A549 (cell line): ENCODE measurements at regions not wholly inside any gene's neighbourhood (a gene's known extent, or its start where the extent isn't known, plus 50 kb on each side); places are given as distances from the start of the nearest gene placed in this dataset.

Experiments
- ATAC-seq, 2 experiments: fragments of 200-7000 bp in 1 of 2; fragments of >200 bp in 1 of 2; cut with Nextera tagmentation in 1 of 2; cut with Tn5 transposase in 1 of 2; 3 replicates each; pipeline versions ENCODE4 v1.8.0 to v1.9.1; 2018 to 2020; ENCODE audit warnings: mild to moderate bottlenecking in 1 of 2, moderate library complexity in 1 of 2
- CTCF ChIA-PET: fragments of 300-600 bp; sonication (Branson Sonifier 250); formaldehyde crosslinking; extraction: SDS; loops from one replicate; lab custom pipeline; 2021; ENCODE audit warnings: antibody characterized with exemption, inconsistent platforms; lab: Yijun Ruan, JAX
- POLR2A ChIA-PET: fragments of 350-600 bp; formaldehyde crosslinking; extraction: SDS; loops from one replicate; lab custom pipeline; 2021; ENCODE audit warnings: antibody characterized with exemption, inconsistent platforms; lab: Yijun Ruan, JAX
- DNase-seq, 2 experiments: peaks; one replicate each; pipeline versions ENCODE4 v3.0.0 to v3.0.0-alpha.2; 2011 to 2016; ENCODE audit warnings: low read depth in 1 of 2, low spot score in 1 of 2
- FAIRE-seq: peaks from 2 replicates; lab custom pipeline; 2011; peaks lifted over from hg19 to GRCh38; lab: Jason Lieb, UNC
- H3K27ac ChIP-seq, 2 experiments: fragments of >200 bp; sonication (Bioruptor Twin); formaldehyde crosslinking; 3 replicates each; pipeline ENCODE4 v1.5.1; 2016 to 2017
- H3K4me1 ChIP-seq: fragments of >200 bp; sonication (Bioruptor Twin); formaldehyde crosslinking; 3 replicates; pipeline ENCODE4 v1.6.1; 2016
- H3K4me2 ChIP-seq: fragments of >200 bp; sonication (Bioruptor Twin); formaldehyde crosslinking; 3 replicates; pipeline ENCODE4 v1.6.1; 2016
- H3K4me3 ChIP-seq: fragments of >200 bp; sonication (Bioruptor Twin); formaldehyde crosslinking; 3 replicates; pipeline ENCODE4 v1.5.1; 2016
- H3K9me3 ChIP-seq: fragments of >200 bp; sonication (Bioruptor Twin); formaldehyde crosslinking; 3 replicates; pipeline ENCODE4 v1.6.1; 2016
- ATOH8 ChIP-seq: fragments of 250-450 bp; sonication (Bioruptor Pico); IDR thresholded peaks from 2 replicates; pipeline ENCODE4 v1.5.0; 2020; ENCODE audit warnings: low read depth, mild to moderate bottlenecking, moderate library complexity
- CBX8 ChIP-seq: fragments of 200-600 bp; sonication (generic); IDR thresholded peaks from 2 replicates; pipeline ENCODE4 v1.6.1; 2016
- E2F6 ChIP-seq: IDR thresholded peaks from 2 replicates; pipeline ENCODE4 v1.6.1; 2012; ENCODE audit warnings: low read depth, borderline replicate concordance
- EHMT2 ChIP-seq: fragments of 200-600 bp; sonication (generic); IDR thresholded peaks from 2 replicates; pipeline ENCODE4 v1.6.1; 2016; ENCODE audit warnings: antibody characterized with exemption, low read depth, mild to moderate bottlenecking, moderate library complexity
- ESRRA ChIP-seq: fragments of 150-350 bp; IDR thresholded peaks from 2 replicates; pipeline ENCODE4 v1.6.1; 2014; ENCODE audit warnings: mild to moderate bottlenecking, low read length, borderline replicate concordance
- FOSL2 ChIP-seq, 2 experiments: fragments of 450-650 bp in 1 of 2; fragments of >200 bp in 1 of 2; sonication (Bioruptor Twin) in 1 of 2; formaldehyde crosslinking; IDR thresholded peaks; 2 replicates each; pipeline versions ENCODE4 v1.5.0 to v1.6.1; 2016 to 2020; ENCODE audit warnings: mild to moderate bottlenecking in 1 of 2, moderate library complexity in 1 of 2
- GATA3 ChIP-seq: IDR thresholded peaks from 2 replicates; pipeline ENCODE4 v1.6.1; 2012; ENCODE audit warnings: borderline replicate concordance
- HEYL ChIP-seq: fragments of 250-450 bp; sonication (Bioruptor Pico); IDR thresholded peaks from 2 replicates; pipeline ENCODE4 v1.8.0; 2021; ENCODE audit warnings: mild to moderate bottlenecking, moderate library complexity
- HOXB5 ChIP-seq: fragments of 250-450 bp; sonication (Bioruptor Pico); IDR thresholded peaks from 2 replicates; pipeline ENCODE4 v1.5.0; 2020; ENCODE audit warnings: mild to moderate bottlenecking, moderate library complexity
- KDM1A ChIP-seq: fragments of 200-600 bp; sonication (generic); IDR thresholded peaks from 2 replicates; pipeline ENCODE4 v1.6.1; 2016; ENCODE audit warnings: low read depth, mild to moderate bottlenecking
- MAFK ChIP-seq: fragments of 450-650 bp; IDR thresholded peaks from 2 replicates; pipeline ENCODE4 v1.6.1; 2014; ENCODE audit not compliant: partially characterized antibody
- MAZ ChIP-seq: fragments of 150-350 bp; IDR thresholded peaks from 2 replicates; pipeline ENCODE4 v1.6.1; 2014; ENCODE audit warnings: antibody characterized with exemption, low read depth, low read length, borderline replicate concordance
- PBX3 ChIP-seq: IDR thresholded peaks from 2 replicates; pipeline ENCODE4 v1.6.1; 2012
- POLR2AphosphoS2 ChIP-seq: conservative IDR thresholded peaks from 2 replicates; pipeline ENCODE4 v1.6.1; 2012; ENCODE audit warnings: low read length, improper control_type of control experiment, inconsistent platforms
- REST ChIP-seq: fragments of 200-600 bp; sonication (generic); IDR thresholded peaks from 2 replicates; pipeline ENCODE4 v1.6.1; 2016; ENCODE audit warnings: antibody characterized with exemption, mild to moderate bottlenecking, moderate library complexity
- ZC3H11A ChIP-seq: fragments of 450-650 bp; IDR thresholded peaks from 2 replicates; pipeline ENCODE4 v1.6.1; 2014; ENCODE audit warnings: antibody characterized with exemption, mild to moderate bottlenecking
- ZNF302 ChIP-seq: fragments of 250-450 bp; sonication (Bioruptor Pico); IDR thresholded peaks from 2 replicates; pipeline ENCODE4 v1.9.0; 2021; ENCODE audit warnings: inconsistent platforms, mild to moderate bottlenecking, moderate library complexity
- WGBS: methylation state at CpG from one replicate; pipeline ENCODE4 v1.1.6; 2017; ENCODE audit errors: missing lambda C conversion rate; 5-methylcytosine and 5-hydroxymethylcytosine counted together

- TF ChIP-seq REST (no peak), FOSL2 (IDR thresholded peaks at IDR 0.05) (no peak), FOSL2 (CRISPR knock-in tag; IDR thresholded peaks at IDR 0.05) (no peak), CBX8 (no peak), ATOH8 (CRISPR knock-in tag) (no peak), GATA3 (no peak), ZNF302 (CRISPR knock-in tag) (no peak), HOXB5 (CRISPR knock-in tag) (no peak)
Observed at GRCh38 chr6:170225852-170226417, 64.9 kb downstream of the DLL1 start (continued).

GRCh38 chr6:170224694-170225660 lies 65.9 kb downstream of the DLL1 start:
- FAIRE-seq: no peak
- no peak overlapping the region for H3K4me2 ChIP-seq
- peak in 1 of 2 experiments; percentile 21; a peak in 2 of 6 replicates for ATAC-seq
- no peak for DNase-seq
- H3K9me3 ChIP-seq: no peaks in the 10 kb centered on the region
- ChIA-PET CTCF (no interaction called here), POLR2A (no interaction called here)
- TF ChIP-seq HOXB5 (CRISPR knock-in tag): no peak
- no peak for TF ChIP-seq ZC3H11A
- TF ChIP-seq PBX3: no peak
- no peak for TF ChIP-seq GATA3
- TF ChIP-seq E2F6: no peak
- TF ChIP-seq MAZ: no peak
- TF ChIP-seq EHMT2: no peak
- TF ChIP-seq HEYL (CRISPR knock-in tag): no peak
- TF ChIP-seq ESRRA: no peak
- no peak for TF ChIP-seq MAFK
- TF ChIP-seq POLR2AphosphoS2: no peak
- no peak for TF ChIP-seq KDM1A
- WGBS: 55% methylated on average over 21 of the region's 23 CpGs
- no peaks in the 10 kb centered on the region for H3K4me1 ChIP-seq
- no peak overlapping the region for H3K4me3 ChIP-seq
- H3K27ac ChIP-seq: no peak overlapping the region
